Endodermal cell (in vitro differentiated cells): ENCODE measurements at regions not wholly inside any gene's neighbourhood (a gene's known extent, or its start where the extent isn't known, plus 50 kb on each side); places are given as distances from the start of the nearest gene placed in this dataset.

Experiments
- DNase-seq: peaks from one replicate; pipeline ENCODE4 v3.0.0-alpha.2; 2017
- H3K27ac ChIP-seq: 2 replicates; pipeline ENCODE4 v1.5.1; 2013; ENCODE audit warnings: mild to moderate bottlenecking, low read depth, low read length, moderate library complexity
- H3K27me3 ChIP-seq: 2 replicates; pipeline ENCODE4 v1.6.1; 2013; ENCODE audit warnings: mild to moderate bottlenecking, low read length, moderate library complexity; ENCODE audit not compliant: insufficient read depth, control insufficient read depth, poor library complexity, severe bottlenecking
- H3K36me3 ChIP-seq: 2 replicates; pipeline ENCODE4 v1.7.0; 2013; ENCODE audit warnings: mild to moderate bottlenecking, low read length, moderate library complexity; ENCODE audit not compliant: control insufficient read depth, insufficient read depth
- H3K4me1 ChIP-seq: one replicate; pipeline ENCODE4 v1.7.0; 2013; ENCODE audit warnings: low read length; ENCODE audit not compliant: control insufficient read depth, insufficient read depth
- H3K4me3 ChIP-seq: 2 replicates; pipeline ENCODE4 v1.5.1; 2013; ENCODE audit warnings: mild to moderate bottlenecking, low read length, moderate library complexity
- H3K9ac ChIP-seq: 2 replicates; pipeline ENCODE4 v1.6.1; 2013; ENCODE audit warnings: mild to moderate bottlenecking, low read length, moderate library complexity; ENCODE audit not compliant: poor library complexity, severe bottlenecking; ENCODE audit errors: extremely low read depth
- H3K9me3 ChIP-seq: 2 replicates; pipeline ENCODE4 v1.6.1; 2013; ENCODE audit warnings: mild to moderate bottlenecking, low read length, moderate library complexity; ENCODE audit not compliant: control insufficient read depth
- H3K27ac Mint-ChIP-seq: 2 replicates; pipeline ENCODE4 v1.8.0; 2020; ENCODE audit warnings: mixed read lengths
- H3K27me3 Mint-ChIP-seq: 2 replicates; pipeline ENCODE4 v1.8.0; 2021; ENCODE audit warnings: mild to moderate bottlenecking, mixed read lengths; ENCODE audit not compliant: insufficient read depth
- H3K36me3 Mint-ChIP-seq: 2 replicates; pipeline ENCODE4 v1.8.0; 2020; ENCODE audit warnings: low read depth, mixed read lengths
- H3K4me1 Mint-ChIP-seq: 2 replicates; pipeline ENCODE4 v1.8.0; 2020; ENCODE audit warnings: mixed read lengths
- H3K4me3 Mint-ChIP-seq: 2 replicates; pipeline ENCODE4 v1.8.0; 2020; ENCODE audit warnings: mild to moderate bottlenecking, moderate library complexity, mixed read lengths
- H3K9me3 Mint-ChIP-seq: 2 replicates; pipeline ENCODE4 v1.8.0; 2020; ENCODE audit warnings: mild to moderate bottlenecking, mixed read lengths
- CTCF ChIP-seq: fragments of 200-600 bp; sonication (generic); conservative IDR thresholded peaks from 2 replicates; pipeline ENCODE4 v1.5.0; 2021; ENCODE audit warnings: antibody characterized with exemption, mild to moderate bottlenecking
- WGBS, 2 experiments: methylation state at CpG; one replicate each; pipeline versions ENCODE4 v1.1.5 to v1.1.7; 2013; ENCODE audit warnings: missing lambda C conversion rate in 2 of 2, mixed read lengths in 1 of 2; ENCODE audit not compliant: insufficient coverage in 1 of 2, insufficient read length in 1 of 2; 5-methylcytosine and 5-hydroxymethylcytosine counted together

DNA sequence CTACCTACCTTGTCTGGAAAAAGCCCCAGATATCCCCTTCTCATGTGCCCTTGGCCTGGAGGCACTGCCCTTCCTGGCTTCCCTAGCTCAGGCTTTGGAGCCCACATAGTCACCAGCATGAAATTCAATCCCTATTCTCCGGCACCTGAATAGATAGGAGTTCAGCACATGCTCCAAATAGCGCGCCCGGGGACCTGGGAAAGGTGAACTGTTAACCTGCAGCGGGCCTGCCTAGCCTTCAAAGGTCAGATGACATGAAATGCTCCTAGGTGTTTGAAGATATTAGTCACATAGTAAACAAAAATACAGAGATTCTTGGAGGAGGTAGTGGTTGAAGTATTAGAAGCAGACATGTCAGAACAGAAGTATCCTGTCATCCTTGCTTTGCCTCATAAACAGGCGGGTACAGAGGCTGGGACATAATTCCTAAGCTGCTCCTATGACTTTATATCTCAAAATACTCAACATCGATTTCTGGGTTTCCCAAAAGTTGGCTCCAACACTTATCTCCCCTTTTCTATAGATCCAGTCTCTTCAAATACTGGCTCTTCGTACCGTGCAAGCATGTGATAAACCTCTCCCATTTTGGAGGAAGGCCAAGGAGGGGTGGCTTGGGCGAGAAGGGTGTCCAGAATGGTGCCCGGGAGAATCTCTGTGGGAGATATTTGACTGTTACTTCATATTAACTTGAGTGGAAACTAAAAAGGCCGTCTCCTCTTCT, 88.0 kb upstream of the ANKH start:
- Histone ChIP-seq H3K36me3 (no peaks in the 10 kb centered on the region), H3K27me3 (no peaks in the 10 kb centered on the region), H3K4me3 (no peak overlapping the region), H3K4me1 (no peaks in the 10 kb centered on the region), H3K9me3 (no peaks in the 10 kb centered on the region), H3K9ac (no peak overlapping the region), H3K27ac (no peak overlapping the region)
- no peaks in the 10 kb centered on the region for H3K36me3 Mint-ChIP-seq
- DNase-seq = no peak
- no peaks in the 10 kb centered on the region for H3K9me3 Mint-ChIP-seq
- H3K4me3 Mint-ChIP-seq = no peak overlapping the region
- H3K27me3 Mint-ChIP-seq = no peaks in the 10 kb centered on the region
- 94 to 97% methylated on average over 6 to 12 of the region's 12 CpGs for WGBS, 2 experiments
- peaks cover 12% of the 10 kb centered on the region for H3K4me1 Mint-ChIP-seq
- H3K27ac Mint-ChIP-seq = no peak overlapping the region
- TF ChIP-seq CTCF = no peak

- Histone ChIP-seq H3K4me3 (no peak overlapping the region), H3K9ac (no peak overlapping the region), H3K27ac (no peak overlapping the region), H3K36me3 (no peaks in the 10 kb centered on the region), H3K4me1 (no peaks in the 10 kb centered on the region), H3K27me3 (no peaks in the 10 kb centered on the region), H3K9me3 (no peaks in the 10 kb centered on the region)
- H3K27me3 Mint-ChIP-seq = no peaks in the 10 kb centered on the region
- peaks cover 12% of the 10 kb centered on the region for H3K4me1 Mint-ChIP-seq
- H3K9me3 Mint-ChIP-seq = no peaks in the 10 kb centered on the region
- H3K36me3 Mint-ChIP-seq = no peaks in the 10 kb centered on the region
- no peak for TF ChIP-seq CTCF
- H3K4me3 Mint-ChIP-seq = no peak overlapping the region
- 88 to 100% methylated on average over 1 to 2 of the region's 2 CpGs for WGBS, 2 experiments
- DNase-seq = no peak
- H3K27ac Mint-ChIP-seq = no peak overlapping the region
Measured at GRCh38 chr5:14958188-14958587, 86.6 kb upstream of the ANKH start.

DNA sequence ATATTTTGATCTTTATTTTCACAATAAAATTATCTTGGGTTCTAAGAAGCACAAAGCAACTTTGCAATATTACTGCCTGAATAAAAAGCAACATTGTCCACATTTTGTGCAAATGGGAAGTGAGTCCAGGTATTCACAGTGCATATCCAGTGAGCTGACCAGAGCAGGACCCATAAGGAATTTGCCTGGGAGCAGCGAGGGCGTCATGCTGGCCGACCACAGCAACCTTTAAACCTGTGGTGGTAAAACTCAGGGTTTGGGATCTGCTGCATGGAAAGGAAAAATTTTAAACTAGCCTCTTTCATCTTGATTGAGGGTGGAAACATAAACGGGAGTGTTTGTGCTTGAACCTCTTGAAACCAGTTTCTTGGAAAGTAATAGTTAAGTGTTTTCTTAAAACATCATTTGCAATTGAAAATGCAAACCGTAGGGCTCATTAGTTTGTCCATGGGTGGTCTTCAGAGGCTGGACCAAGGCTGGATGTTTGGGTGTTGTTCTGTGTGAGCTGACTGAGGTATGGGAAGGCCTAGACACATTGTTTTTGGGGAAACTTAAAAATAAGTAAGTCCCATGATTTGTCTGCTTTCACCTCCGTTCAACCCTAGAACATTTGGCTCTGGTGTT, 85.0 kb upstream of the ANKH start:
- Mint-ChIP-seq H3K27me3 (no peaks in the 10 kb centered on the region), H3K36me3 (no peaks in the 10 kb centered on the region), H3K4me3 (no peak overlapping the region), H3K9me3 (no peaks in the 10 kb centered on the region), H3K4me1 (peaks cover 12% of the 10 kb centered on the region), H3K27ac (no peak overlapping the region)
- H3K4me3 ChIP-seq = no peak overlapping the region
- H3K9me3 ChIP-seq = no peaks in the 10 kb centered on the region
- no peaks in the 10 kb centered on the region for H3K4me1 ChIP-seq
- no peak for TF ChIP-seq CTCF
- WGBS, 2 experiments = 17 to 64% methylated on average over 2 to 6 of the region's 6 CpGs
- H3K27me3 ChIP-seq = no peaks in the 10 kb centered on the region
- DNase-seq = peak; percentile 55
- no peak overlapping the region for H3K27ac ChIP-seq
- no peak overlapping the region for H3K9ac ChIP-seq
- no peaks in the 10 kb centered on the region for H3K36me3 ChIP-seq
